Myocyte (in vitro differentiated cells): ENCODE measurements at regions not wholly inside any gene's neighbourhood (a gene's known extent, or its start where the extent isn't known, plus 50 kb on each side); places are given as distances from the start of the nearest gene placed in this dataset.
"Not testable (repeated sequence)": the region's sequence is repeated elsewhere in the genome, so short reads cannot be mapped to it uniquely, and the experiment has no call there.

Experiments
- DNase-seq: peaks from one replicate; pipeline ENCODE4 v3.0.0-alpha.2; 2012; ENCODE audit warnings: low read depth

DNA sequence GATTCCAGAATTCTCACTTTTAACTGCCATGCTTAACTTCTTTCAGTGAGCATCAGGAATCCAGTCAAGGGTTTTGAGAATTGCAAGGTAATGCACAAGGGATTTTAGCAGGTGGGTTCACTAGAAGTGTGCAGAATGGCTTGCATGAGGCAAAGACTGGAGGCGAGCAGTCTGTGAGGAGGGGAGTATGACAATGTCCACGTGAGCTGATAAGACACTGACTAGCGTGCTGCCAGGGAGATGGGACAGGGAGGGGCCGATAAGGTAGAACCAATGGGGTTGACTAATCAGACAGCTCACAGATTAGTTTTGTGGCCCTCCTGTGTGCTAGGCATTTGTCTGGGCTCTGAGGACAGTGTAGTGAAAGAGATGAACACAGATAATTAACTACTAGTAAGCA is 102.0 kb upstream of the DAZL start:
- no peak for DNase-seq

DNA sequence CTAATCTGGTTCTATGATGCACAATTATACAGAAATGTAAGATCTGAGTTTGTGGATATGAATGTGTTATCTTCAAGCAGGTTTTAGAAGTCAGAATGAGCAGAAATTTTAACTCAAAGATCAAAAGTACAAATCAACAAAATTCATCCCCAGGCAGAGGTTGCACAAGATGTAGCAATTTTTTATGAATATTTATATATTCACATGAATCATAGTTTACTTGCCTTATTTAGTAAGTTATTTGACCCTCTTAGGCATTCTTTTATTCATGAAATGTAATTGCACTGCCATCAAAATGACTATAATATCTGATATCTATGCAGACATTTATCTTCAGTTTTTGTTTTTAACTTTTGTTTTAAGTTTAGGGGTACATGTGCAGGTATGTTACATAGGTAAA is 103.1 kb upstream of the DAZL start:
- no peak for DNase-seq

DNA sequence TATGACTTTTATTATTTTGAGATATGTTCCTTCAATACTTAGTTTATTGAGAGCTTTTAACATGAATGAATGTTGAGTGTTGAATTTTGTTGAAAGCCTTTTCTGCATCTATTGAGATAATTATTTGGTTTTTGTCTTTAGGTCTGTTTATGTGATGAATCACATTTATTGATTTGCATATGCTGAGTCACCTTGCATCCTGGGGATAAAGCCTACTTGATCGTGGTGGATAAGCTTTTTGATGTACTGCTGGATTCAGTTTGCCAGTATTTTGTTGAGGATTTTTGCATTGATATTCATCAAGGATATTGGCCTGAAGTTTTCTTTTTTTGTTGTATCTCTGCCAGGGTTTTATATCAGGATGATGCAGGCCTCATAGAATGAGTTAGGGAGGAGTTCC is 106.5 kb upstream of the DAZL start:
- not testable (repeated sequence) for DNase-seq

DNA sequence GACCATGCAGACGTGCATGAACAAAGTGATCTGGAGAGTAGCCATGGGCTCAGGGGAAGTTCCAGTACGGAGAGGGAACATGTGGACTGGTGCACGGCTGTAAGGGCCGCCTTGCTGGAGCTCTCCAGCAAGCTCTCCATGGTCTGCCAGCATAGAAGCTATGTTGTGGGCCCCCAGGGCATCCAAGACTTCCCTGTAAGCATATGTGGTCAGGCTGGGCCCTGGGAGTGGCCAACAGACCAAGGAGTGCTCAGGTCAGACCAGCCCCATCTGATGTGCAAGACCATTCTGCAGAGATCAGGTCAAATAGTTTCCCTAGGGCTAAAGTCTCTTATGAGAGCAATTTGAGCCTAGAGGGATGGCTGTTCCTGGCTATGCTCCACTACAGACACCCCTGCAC is 110.1 kb upstream of the DAZL start:
- DNase-seq = no peak

- no peak for DNase-seq
Measured at GRCh38 chr3:16719426-16719825, 114.2 kb upstream of the DAZL start.

- no peak for DNase-seq
Measured at GRCh38 chr3:16720367-16720940, 115.2 kb upstream of the DAZL start.

- DNase-seq = no peak
Measured at GRCh38 chr3:16721494-16721893, 116.3 kb upstream of the DAZL start.

DNA sequence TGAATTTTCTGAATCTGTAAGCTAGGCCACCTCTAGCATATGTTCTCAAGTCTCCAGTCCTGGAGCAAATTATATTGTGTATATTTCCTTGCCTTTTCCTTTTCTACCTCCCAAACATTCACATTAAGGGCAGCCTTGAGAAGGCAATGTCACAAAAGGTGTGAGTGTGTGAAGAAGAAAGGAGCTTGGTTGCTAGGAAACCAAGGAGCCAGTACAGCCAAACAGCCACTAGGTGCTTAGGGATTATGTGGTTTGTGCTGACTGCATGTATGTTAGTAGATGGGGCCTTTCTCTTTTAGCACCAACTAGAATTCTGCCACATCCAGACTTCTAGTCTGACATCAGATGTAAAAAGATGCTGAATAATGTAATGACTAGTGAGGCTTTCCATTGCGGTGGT is 118.8 kb upstream of the DAZL start:
- peak; percentile 13 for DNase-seq

- peak; percentile 24 for DNase-seq
Measured at GRCh38 chr3:16724487-16724886, 119.3 kb upstream of the DAZL start.

DNA sequence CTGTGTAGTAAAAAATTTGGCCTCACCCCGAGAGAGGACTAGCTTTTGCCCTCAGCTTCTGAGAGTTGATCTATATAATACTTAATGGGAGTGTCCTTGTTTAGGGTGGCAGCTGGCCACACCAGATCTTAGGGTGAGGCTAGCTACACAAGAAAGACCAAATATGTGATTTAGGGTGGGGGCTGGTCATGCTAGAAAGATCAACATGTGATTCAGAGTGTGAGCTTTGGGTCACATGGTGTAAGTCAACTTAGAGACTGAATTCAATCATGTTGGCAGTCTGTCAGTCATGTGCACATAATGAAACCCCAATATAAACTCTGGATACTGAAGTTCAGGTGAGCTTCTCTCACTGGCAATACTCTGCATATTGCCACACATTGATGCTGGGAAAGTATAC is 120.7 kb upstream of the DAZL start:
- DNase-seq = no peak

- no peak for DNase-seq
Measured at GRCh38 chr3:16728770-16729745, 123.8 kb upstream of the DAZL start.

GRCh38 chr3:16738451-16738850 is 133.2 kb upstream of the DAZL start:
- no peak for DNase-seq

DNA sequence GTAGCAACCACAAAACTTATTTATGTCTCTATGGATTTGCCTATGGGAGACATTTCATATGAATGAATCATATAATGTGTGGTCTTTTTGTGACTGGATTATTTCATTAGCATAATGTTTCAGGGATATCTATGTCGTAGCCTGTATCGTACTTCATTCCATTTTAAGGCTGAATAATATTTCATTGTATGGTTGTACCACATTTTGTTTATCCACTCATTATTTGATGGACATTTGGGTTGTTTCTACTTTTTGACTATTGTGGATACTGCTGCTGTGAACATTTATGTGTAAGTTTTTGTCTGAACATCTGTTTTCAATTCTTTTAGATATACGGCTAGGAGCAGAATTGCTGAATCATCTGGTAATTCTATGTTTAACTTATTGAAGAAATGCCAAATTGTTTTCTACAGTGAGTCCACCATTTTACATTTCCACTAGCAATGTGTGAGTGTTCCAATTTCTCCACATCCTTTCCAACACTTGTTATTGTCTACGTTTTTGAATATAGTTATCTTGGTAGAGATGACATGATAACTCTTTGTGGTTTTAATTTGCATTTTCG is 134.4 kb upstream of the DAZL start:
- no peak for DNase-seq

DNA sequence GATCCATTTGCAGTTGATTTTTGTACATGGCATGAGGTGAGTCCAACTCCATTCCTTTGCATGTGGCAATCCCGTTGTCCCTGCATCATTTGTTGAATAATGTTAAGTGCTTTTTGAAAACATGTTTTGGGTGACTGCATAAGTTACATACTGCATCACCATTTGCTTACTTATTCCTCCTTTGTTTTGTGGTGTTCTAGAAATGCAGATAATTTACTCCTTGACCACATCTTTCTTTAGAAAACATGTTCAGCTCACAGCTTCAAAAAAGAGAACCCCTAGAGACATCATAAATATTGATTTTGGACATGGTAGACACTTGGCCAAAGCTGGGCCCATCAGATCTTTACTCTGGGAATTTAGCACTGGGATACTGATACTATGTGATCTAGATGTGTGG is 135.3 kb upstream of the DAZL start:
- no peak for DNase-seq

DNA sequence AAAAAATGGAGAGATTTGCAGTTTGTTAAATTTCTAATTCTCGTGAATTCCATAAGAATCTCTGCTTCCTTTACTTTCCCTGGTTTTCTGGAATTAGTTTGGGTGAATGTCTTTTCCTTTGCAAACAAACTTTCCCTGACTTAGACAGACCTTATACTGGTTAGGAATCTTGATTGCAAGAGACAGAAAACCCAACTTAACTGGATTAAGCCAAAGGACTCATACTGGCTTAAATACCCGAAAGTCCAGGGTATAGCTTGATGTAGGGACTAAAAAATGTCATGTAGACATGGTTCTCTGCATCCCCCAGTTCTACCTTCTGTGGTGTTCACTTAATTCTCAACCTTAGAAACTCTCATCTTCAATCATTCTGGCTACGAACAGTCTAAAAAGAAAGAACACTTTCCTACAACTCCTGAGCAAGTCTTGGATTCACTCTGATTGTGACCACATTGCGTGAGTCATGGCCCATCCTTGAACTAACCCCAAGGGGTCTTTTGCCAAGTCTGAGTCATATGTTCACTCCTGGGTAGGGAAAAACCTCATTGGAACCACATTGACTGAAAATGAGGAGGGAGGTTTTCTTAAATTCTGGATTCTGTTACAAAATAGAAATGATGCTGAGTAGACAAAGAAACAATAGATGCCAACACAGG is 136.0 kb upstream of the DAZL start:
- peak; percentile 57 for DNase-seq

GRCh38 chr3:16741890-16742289 is 136.7 kb upstream of the DAZL start:
- DNase-seq = peak; percentile 88

- DNase-seq = no peak
Measured at GRCh38 chr3:16743276-16743675, 138.1 kb upstream of the DAZL start.

DNA sequence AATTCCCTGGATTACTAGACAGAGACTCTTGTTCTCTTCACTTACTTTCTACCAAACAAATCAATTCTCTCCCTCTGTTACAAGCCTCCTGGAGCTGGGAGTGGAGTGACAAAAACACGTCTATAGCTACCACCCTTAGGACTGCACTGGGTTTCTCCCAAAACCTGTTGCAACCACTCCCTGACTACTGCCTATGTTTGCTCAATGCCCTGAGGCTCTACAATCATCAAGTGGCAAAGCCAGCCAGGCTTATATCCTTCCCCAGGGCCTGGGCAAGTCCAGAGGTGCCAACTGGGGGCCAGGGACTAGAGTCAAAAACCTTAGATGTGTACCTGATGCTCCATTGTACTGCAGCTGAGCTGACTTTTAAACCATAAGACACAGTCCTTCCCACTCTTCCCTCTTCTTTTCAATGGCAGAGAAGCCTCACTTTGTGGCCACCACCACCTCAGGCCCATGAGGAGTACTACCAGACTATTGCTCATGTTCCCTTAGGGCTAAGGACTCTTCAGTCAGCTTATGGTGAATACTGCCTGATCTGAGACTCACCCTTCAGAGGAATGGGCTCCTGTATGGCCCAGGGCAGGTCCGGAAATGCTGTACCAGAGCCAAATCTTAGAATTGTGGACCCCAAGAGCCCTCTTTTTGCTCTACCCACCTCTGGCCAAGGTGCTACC is 125.4 kb upstream of the PLCL2 start:
- DNase-seq = no peak

GRCh38 chr3:16761571-16761970 is 123.2 kb upstream of the PLCL2 start:
- DNase-seq = no peak

GRCh38 chr3:16765661-16766060 is 119.1 kb upstream of the PLCL2 start:
- DNase-seq = no peak

- no peak for DNase-seq
Measured at GRCh38 chr3:16767006-16767405, 117.7 kb upstream of the PLCL2 start.
